Keratinocyte (primary cell): ENCODE measurements at regions not wholly inside any gene's neighbourhood (a gene's known extent, or its start where the extent isn't known, plus 50 kb on each side); places are given as distances from the start of the nearest gene placed in this dataset.

ENCODE experiments used
- CTCF ChIP-seq, 3 experiments: IDR thresholded peaks in 1 of 3; conservative IDR thresholded peaks in 1 of 3; optimal IDR thresholded peaks in 1 of 3; 2 replicates in 2 of 3; 3 replicates in 1 of 3; pipeline versions ENCODE3 to v1.5.1; 2011; ENCODE audit warnings: low read length in 3 of 3, mild to moderate bottlenecking in 3 of 3, moderate library complexity in 2 of 3, control low read depth in 1 of 3, inconsistent platforms in 1 of 3; ENCODE audit not compliant: insufficient read depth in 2 of 3; ENCODE audit errors: extremely low read depth in 1 of 3
- EZH2 ChIP-seq: IDR thresholded peaks from one replicate; pipeline ENCODE4 v1.6.1; 2012; ENCODE audit warnings: inconsistent platforms, mild to moderate bottlenecking, low read length, moderate library complexity

GRCh38 chr5:3019045-3019444 is 267.6 kb upstream of the IRX2 start:
- TF ChIP-seq EZH2 (no peak), CTCF (optimal IDR thresholded peaks at IDR 0.05 in 1 of 3, IDR thresholded peaks at IDR 0.05 in 1 of 3, conservative IDR thresholded peaks at IDR 0.05 in 1 of 3; ENCODE audit: extremely low read depth in 1 of 3, insufficient read depth in 2 of 3, low read length in 3 of 3) (no peak)
